Neural cell (in vitro differentiated cells): ENCODE measurements at regions not wholly inside any gene's neighbourhood (a gene's known extent, or its start where the extent isn't known, plus 50 kb on each side); places are given as distances from the start of the nearest gene placed in this dataset.

Source experiments
- CTCF ChIP-seq: fragments of 450-650 bp; IDR thresholded peaks from 2 replicates; pipeline ENCODE4 v1.5.1; 2014; ENCODE audit warnings: antibody characterized with exemption, mild to moderate bottlenecking, moderate library complexity; ENCODE audit not compliant: poor library complexity, severe bottlenecking
- SMC3 ChIP-seq: fragments of 450-650 bp; conservative IDR thresholded peaks from 2 replicates; pipeline ENCODE4 v1.6.1; 2014; ENCODE audit warnings: antibody characterized with exemption, mild to moderate bottlenecking, moderate library complexity; ENCODE audit not compliant: poor library complexity

GRCh38 chr2:228522276-228522675, 340.8 kb upstream of the SPHKAP start:
- TF ChIP-seq CTCF (no peak), SMC3 (no peak)
